ENCODE measurements at regions not wholly inside any gene's neighbourhood (a gene's known extent, or its start where the extent isn't known, plus 50 kb on each side); places are given as distances from the start of the nearest gene placed in this dataset.
"Not testable (repeated sequence)": the region's sequence is repeated elsewhere in the genome, so short reads cannot be mapped to it uniquely, and the experiment has no call there.

GRCh38 chr5:2352101-2352861 lies 399.2 kb downstream of the IRX2 start (continued):
- no peak for TF ChIP-seq ATF3 (IDR thresholded peaks at IDR 0.05)
- TF ChIP-seq JUND (IDR thresholded peaks at IDR 0.05) = no peak

GRCh38 chr5:2349768-2350167 lies 401.7 kb downstream of the IRX2 start:
- DNase-seq (ENCODE audit: low read depth, low spot score); H3K4me1 ChIP-seq (ENCODE audit: control insufficient read depth in 1 of 2, insufficient read depth in 2 of 2, low read length in 2 of 2); H2AFZ ChIP-seq (ENCODE audit: low read depth, low read length, poor library complexity, severe bottlenecking); H3K79me2 ChIP-seq (ENCODE audit: insufficient read depth, low read length); H3K4me3 ChIP-seq (replicated peaks in 1 of 2; ENCODE audit: low read depth in 1 of 2, low read length in 2 of 2); intact Hi-C loops (cut with micrococcal nuclease); RAD21 ChIA-PET (ENCODE audit: low non-redundant PET in 1 of 2, low total read pairs in 2 of 2, uncharacterized antibody in 2 of 2, unreplicated experiment in 2 of 2); POLR2A ChIA-PET; CTCF ChIA-PET; H3K9me2 ChIP-seq (ENCODE audit: insufficient read depth); H3K4me2 ChIP-seq (ENCODE audit: low read length); H3K36me3 ChIP-seq (ENCODE audit: control insufficient read depth in 1 of 2, insufficient read depth in 2 of 2, low read length in 2 of 2); BruUV-seq (replicated peaks); H3K27ac ChIP-seq (ENCODE audit: low read depth, low read length); ATAC-seq; H3K27me3 ChIP-seq (ENCODE audit: insufficient read depth, low read length); H4K20me1 ChIP-seq (ENCODE audit: insufficient read depth); H3K9ac ChIP-seq (ENCODE audit: low read length): not testable (repeated sequence)
- peaks cover 0 to 20% of the 10 kb centered on the region in 2 experiments; a peak in 1 of 4 replicates for H3K9me3 ChIP-seq (ENCODE audit: control insufficient read depth in 1 of 2, insufficient read depth in 1 of 2, low read depth in 1 of 2, low read length in 2 of 2)

- ATAC-seq (no peak), DNase-seq (ENCODE audit: low read depth, low spot score) (no peak)
- H3K9me2 ChIP-seq (ENCODE audit: insufficient read depth) = no peaks in the 10 kb centered on the region
- H3K4me2 ChIP-seq (ENCODE audit: low read length) = no peak overlapping the region
- ChIA-PET CTCF (no interaction called here), POLR2A (no interaction called here), RAD21 (ENCODE audit: low non-redundant PET in 1 of 2, low total read pairs in 2 of 2, uncharacterized antibody in 2 of 2, unreplicated experiment in 2 of 2) (no interaction called here)
- no peaks in the 10 kb centered on the region for H3K27me3 ChIP-seq (ENCODE audit: insufficient read depth, low read length)
- no peaks in the 10 kb centered on the region for H4K20me1 ChIP-seq (ENCODE audit: insufficient read depth)
- no peak overlapping the region for H2AFZ ChIP-seq (ENCODE audit: low read depth, low read length, poor library complexity, severe bottlenecking)
- no peak overlapping the region for H3K9ac ChIP-seq (ENCODE audit: low read length)
- no peaks in the 10 kb centered on the region for H3K36me3 ChIP-seq (ENCODE audit: control insufficient read depth in 1 of 2, insufficient read depth in 2 of 2, low read length in 2 of 2)
- peaks cover 0 to 7% of the 10 kb centered on the region in 2 experiments; a peak in 1 of 4 replicates for H3K9me3 ChIP-seq (ENCODE audit: control insufficient read depth in 1 of 2, insufficient read depth in 1 of 2, low read depth in 1 of 2, low read length in 2 of 2)
- no TSS peak for BruUV-seq (replicated peaks)
- H3K4me1 ChIP-seq (ENCODE audit: control insufficient read depth in 1 of 2, insufficient read depth in 2 of 2, low read length in 2 of 2) = no peaks in the 10 kb centered on the region
- intact Hi-C loops (cut with micrococcal nuclease) = no loop called here
- H3K79me2 ChIP-seq (ENCODE audit: insufficient read depth, low read length) = no peaks in the 10 kb centered on the region
- no peak overlapping the region for H3K27ac ChIP-seq (ENCODE audit: low read depth, low read length)
- TF ChIP-seq CTCF (IDR thresholded peaks at IDR 0.05 in 2 of 3, conservative IDR thresholded peaks at IDR 0.05 in 1 of 3; ENCODE audit: borderline replicate concordance in 1 of 3, insufficient read depth in 1 of 3, low read depth in 2 of 3, low read length in 2 of 3) = no peak
- TF ChIP-seq EZH2 (IDR thresholded peaks at IDR 0.05) = no peak
- no peak for TF ChIP-seq ZFX (IDR thresholded peaks at IDR 0.05)
- TF ChIP-seq MAX (IDR thresholded peaks at IDR 0.05) = no peak
- no peak for TF ChIP-seq CEBPB (IDR thresholded peaks at IDR 0.05; ENCODE audit: low read depth)
- TF ChIP-seq YY1 (IDR thresholded peaks at IDR 0.05; ENCODE audit: extremely low read depth, insufficient replicate concordance, low read depth, low read length) = no peak
- TF ChIP-seq POLR2A (IDR thresholded peaks at IDR 0.05; ENCODE audit: borderline replicate concordance, extremely low read depth, insufficient read depth, insufficient read length) = no peak
- no peak for TF ChIP-seq EGR1 (IDR thresholded peaks at IDR 0.05; ENCODE audit: low read depth)
- no peak overlapping the region for H3K4me3 ChIP-seq (replicated peaks in 1 of 2; ENCODE audit: low read depth in 1 of 2, low read length in 2 of 2)
Measured at GRCh38 chr5:2338686-2339085, 412.8 kb downstream of the IRX2 start.

Measured in HCT116 (cell line).